Liver (tissue), 3 donors: ENCODE measurements at regions not wholly inside any gene's neighbourhood (a gene's known extent, or its start where the extent isn't known, plus 50 kb on each side); places are given as distances from the start of the nearest gene placed in this dataset.

ENCODE experiments used
- EGR1 ChIP-seq, 2 donors: IDR thresholded peaks; 2 replicates each; pipeline ENCODE4 v1.6.1; 2016 to 2018; ENCODE audit warnings: antibody characterized with exemption in 2 of 2, low read depth in 2 of 2
- FOXA1 ChIP-seq: IDR thresholded peaks from 2 replicates; pipeline ENCODE4 v1.6.1; 2016; ENCODE audit warnings: antibody characterized with exemption
- HNF4G ChIP-seq: IDR thresholded peaks from 2 replicates; pipeline ENCODE4 v1.6.1; 2016; ENCODE audit warnings: antibody characterized with exemption
- RAD21 ChIP-seq, 2 donors: IDR thresholded peaks; 2 replicates each; pipeline ENCODE4 v1.6.1; 2016; ENCODE audit warnings: antibody characterized with exemption in 2 of 2, mild to moderate bottlenecking in 2 of 2
- RXRA ChIP-seq, 2 donors: IDR thresholded peaks; 2 replicates each; pipeline ENCODE4 v1.6.1; 2017 to 2018; ENCODE audit warnings: antibody characterized with exemption in 2 of 2, mild to moderate bottlenecking in 1 of 2
- SP1 ChIP-seq: IDR thresholded peaks from 2 replicates; pipeline ENCODE4 v1.6.1; 2018; ENCODE audit warnings: antibody characterized with exemption, mild to moderate bottlenecking
- TAF1 ChIP-seq: conservative IDR thresholded peaks from 2 replicates; pipeline ENCODE4 v1.6.1; 2016; ENCODE audit warnings: antibody characterized with exemption, mild to moderate bottlenecking
- TF ChIP-seq, protein P1 (sequence below): fragments of 150-350 bp; IDR thresholded peaks from 2 replicates; pipeline ENCODE4 v1.5.1; 2017; ENCODE audit warnings: improper control_type of control experiment, low read depth, low read length; ENCODE audit not compliant: missing input control
- TF ChIP-seq, protein P2 (sequence below): IDR thresholded peaks from 2 replicates; pipeline ENCODE4 v1.6.1; 2016; ENCODE audit warnings: antibody characterized with exemption
- TF ChIP-seq, protein P3 (sequence below): IDR thresholded peaks from 2 replicates; pipeline ENCODE4 v1.6.1; 2016; ENCODE audit warnings: antibody characterized with exemption
- donor health status: healthy.
- donor health status: healthy.

DNA sequence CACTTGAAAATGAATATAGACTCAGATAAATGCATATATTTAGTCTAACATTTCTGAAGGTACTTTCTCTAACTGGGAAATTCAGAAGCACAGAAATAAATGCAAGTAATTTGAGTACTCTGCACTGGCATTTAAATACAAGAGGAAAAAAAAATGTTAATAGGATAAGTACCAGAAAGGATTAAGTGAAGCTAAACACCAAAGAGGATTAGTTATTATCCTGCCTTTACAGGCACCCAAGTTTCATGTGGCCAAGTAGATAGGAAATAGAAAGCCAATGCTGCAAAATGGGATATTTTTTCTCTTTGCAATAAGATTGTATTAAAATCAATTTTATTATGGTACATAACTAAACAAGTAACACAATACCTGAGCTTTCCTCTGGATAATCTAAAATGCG lies 762.5 kb downstream of the PCDH7 start:
- TF ChIP-seq, protein P1, sequence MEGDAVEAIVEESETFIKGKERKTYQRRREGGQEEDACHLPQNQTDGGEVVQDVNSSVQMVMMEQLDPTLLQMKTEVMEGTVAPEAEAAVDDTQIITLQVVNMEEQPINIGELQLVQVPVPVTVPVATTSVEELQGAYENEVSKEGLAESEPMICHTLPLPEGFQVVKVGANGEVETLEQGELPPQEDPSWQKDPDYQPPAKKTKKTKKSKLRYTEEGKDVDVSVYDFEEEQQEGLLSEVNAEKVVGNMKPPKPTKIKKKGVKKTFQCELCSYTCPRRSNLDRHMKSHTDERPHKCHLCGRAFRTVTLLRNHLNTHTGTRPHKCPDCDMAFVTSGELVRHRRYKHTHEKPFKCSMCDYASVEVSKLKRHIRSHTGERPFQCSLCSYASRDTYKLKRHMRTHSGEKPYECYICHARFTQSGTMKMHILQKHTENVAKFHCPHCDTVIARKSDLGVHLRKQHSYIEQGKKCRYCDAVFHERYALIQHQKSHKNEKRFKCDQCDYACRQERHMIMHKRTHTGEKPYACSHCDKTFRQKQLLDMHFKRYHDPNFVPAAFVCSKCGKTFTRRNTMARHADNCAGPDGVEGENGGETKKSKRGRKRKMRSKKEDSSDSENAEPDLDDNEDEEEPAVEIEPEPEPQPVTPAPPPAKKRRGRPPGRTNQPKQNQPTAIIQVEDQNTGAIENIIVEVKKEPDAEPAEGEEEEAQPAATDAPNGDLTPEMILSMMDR: no peak
- TF ChIP-seq, protein P2, sequence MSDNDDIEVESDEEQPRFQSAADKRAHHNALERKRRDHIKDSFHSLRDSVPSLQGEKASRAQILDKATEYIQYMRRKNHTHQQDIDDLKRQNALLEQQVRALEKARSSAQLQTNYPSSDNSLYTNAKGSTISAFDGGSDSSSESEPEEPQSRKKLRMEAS: no peak
- no peak for TF ChIP-seq RAD21 (IDR thresholded peaks at IDR 0.05)
- no peak for TF ChIP-seq SP1
- TF ChIP-seq TAF1: no peak
- TF ChIP-seq, protein P3, sequence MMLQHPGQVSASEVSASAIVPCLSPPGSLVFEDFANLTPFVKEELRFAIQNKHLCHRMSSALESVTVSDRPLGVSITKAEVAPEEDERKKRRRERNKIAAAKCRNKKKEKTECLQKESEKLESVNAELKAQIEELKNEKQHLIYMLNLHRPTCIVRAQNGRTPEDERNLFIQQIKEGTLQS: no peak
- TF ChIP-seq HNF4G: no peak
- TF ChIP-seq EGR1 (IDR thresholded peaks at IDR 0.05; ENCODE audit: low read depth in 2 of 2): no peak
- no peak for TF ChIP-seq FOXA1
- no peak for TF ChIP-seq RXRA (IDR thresholded peaks at IDR 0.05)
